PC-3 (cell line): ENCODE measurements at regions not wholly inside any gene's neighbourhood (a gene's known extent, or its start where the extent isn't known, plus 50 kb on each side); places are given as distances from the start of the nearest gene placed in this dataset.

Experiments
- ATAC-seq: fragments of 200-7000 bp; cut with Tn5 transposase; 2 replicates; pipeline ENCODE4 v1.9.1; 2020; ENCODE audit warnings: mild to moderate bottlenecking, moderate library complexity
- BruUV-seq: library from RNA; stranded (reverse); fragments of 400-500 nt; replicated peaks from 2 replicates; lab custom pipeline; 2021; lab: Mats Ljungman, UMichigan
- CTCF ChIA-PET: fragments of 300-600 bp; sonication (Branson Sonifier 250); formaldehyde crosslinking; loops from one replicate; lab custom pipeline; 2022; ENCODE audit warnings: antibody characterized with exemption; lab: Charles Lee
- POLR2A ChIA-PET: fragments of 300-600 bp; sonication (Branson Sonifier 250); formaldehyde crosslinking; loops from one replicate; lab custom pipeline; 2022; ENCODE audit warnings: antibody characterized with exemption; ENCODE audit not compliant: unreplicated experiment; lab: Charles Lee
- DNase-seq: peaks from one replicate; pipeline ENCODE4 v3.0.0-alpha.2; 2015
- H2AFZ ChIP-seq: fragments of 300-600 bp; sonication (generic); 2 replicates; pipeline ENCODE4 v1.6.0; 2016; ENCODE audit warnings: antibody characterized with exemption, low read length
- H3F3A ChIP-seq: fragments of 300-600 bp; sonication (generic); one replicate; pipeline ENCODE4 v1.6.0; 2017; ENCODE audit warnings: antibody characterized with exemption, low read length, control low read depth, mild to moderate bottlenecking; ENCODE audit not compliant: unreplicated experiment
- H3K27ac ChIP-seq: fragments of 300-600 bp; sonication (generic); 2 replicates; pipeline ENCODE4 v1.5.1; 2016; ENCODE audit warnings: mild to moderate bottlenecking, low read length
- H3K27me3 ChIP-seq: fragments of 300-600 bp; sonication (generic); 2 replicates; pipeline ENCODE4 v1.6.1; 2016; ENCODE audit warnings: low read length, mixed read lengths
- H3K36me3 ChIP-seq: fragments of 300-600 bp; sonication (generic); 2 replicates; pipeline ENCODE4 v1.6.1; 2016; ENCODE audit warnings: low read depth, mixed run types, low read length, mixed read lengths
- H3K4me1 ChIP-seq: fragments of 300-600 bp; sonication (generic); 2 replicates; pipeline ENCODE4 v1.5.1; 2016; ENCODE audit warnings: low read length; ENCODE audit not compliant: insufficient read depth
- H3K4me2 ChIP-seq: fragments of 300-600 bp; sonication (generic); 2 replicates; pipeline ENCODE4 v1.6.0; 2016; ENCODE audit warnings: low read length
- H3K4me3 ChIP-seq: fragments of 300-600 bp; sonication (generic); 2 replicates; pipeline ENCODE4 v1.5.1; 2016; ENCODE audit warnings: mild to moderate bottlenecking, low read length, mixed read lengths
- H3K79me2 ChIP-seq: fragments of 300-600 bp; sonication (generic); 2 replicates; pipeline ENCODE4 v1.6.1; 2017; ENCODE audit warnings: low read length, mixed read lengths
- H3K9ac ChIP-seq: fragments of 300-600 bp; sonication (generic); 2 replicates; pipeline ENCODE4 v1.6.0; 2016; ENCODE audit warnings: mild to moderate bottlenecking, low read length
- H3K9me2 ChIP-seq: fragments of 300-600 bp; sonication (generic); replicated peaks from 2 replicates; pipeline ENCODE4 v1.6.1; 2016; ENCODE audit warnings: mixed run types, low read length, mixed read lengths
- H3K9me3 ChIP-seq: fragments of 300-600 bp; sonication (generic); 2 replicates; pipeline ENCODE4 v1.6.1; 2016; ENCODE audit warnings: low read length, mixed read lengths
- H4K20me1 ChIP-seq: fragments of 300-600 bp; sonication (generic); 2 replicates; pipeline ENCODE4 v1.6.1; 2016; ENCODE audit warnings: low read length, mixed read lengths
- EZH2 ChIP-seq: fragments of 300-600 bp; sonication (generic); IDR thresholded peaks from one replicate; pipeline ENCODE4 v1.6.1; 2017; ENCODE audit warnings: antibody characterized with exemption, mild to moderate bottlenecking, low read length; ENCODE audit not compliant: unreplicated experiment
- EZH2phosphoT487 ChIP-seq: fragments of 300-600 bp; sonication (generic); IDR thresholded peaks from 2 replicates; pipeline ENCODE4 v1.6.1; 2018; ENCODE audit warnings: mild to moderate bottlenecking, antibody characterized with exemption, low read length, borderline replicate concordance
- intact Hi-C: fragments of 100-400 bp; cut with micrococcal nuclease; formaldehyde crosslinking; loops from 2 replicates; pipeline ENCODE4 v1.9.0; 2023
- TF ChIP-seq, protein P1 (sequence below): fragments of 300-600 bp; sonication (generic); conservative IDR thresholded peaks from 2 replicates; pipeline ENCODE4 v1.5.1; 2017; ENCODE audit warnings: antibody characterized with exemption, low read depth, mild to moderate bottlenecking, low read length

DNA sequence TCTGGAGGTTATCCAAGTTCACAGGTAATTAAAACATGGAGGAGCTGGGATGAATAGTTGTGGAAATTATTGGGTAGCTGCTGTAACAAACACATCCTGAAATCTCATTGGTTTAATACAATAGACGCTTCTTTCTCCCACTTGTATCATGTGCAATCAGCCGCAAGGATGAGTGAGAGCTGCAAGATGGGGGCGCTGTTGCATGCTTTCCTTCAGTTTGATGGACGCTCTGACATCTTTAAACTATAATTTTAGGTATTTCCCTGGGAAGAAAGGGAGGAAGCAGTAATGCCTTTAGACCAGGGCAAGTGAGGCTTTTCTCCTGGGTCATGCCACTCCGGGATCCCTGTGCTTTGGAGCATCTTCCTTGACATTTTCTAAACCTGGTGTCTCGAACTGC, 178.7 kb downstream of the PAWR start:
- ATAC-seq (no peak), DNase-seq (peak; percentile 38)
- TF ChIP-seq EZH2 (no peak), EZH2phosphoT487 (no peak)
- TF ChIP-seq, protein P1, sequence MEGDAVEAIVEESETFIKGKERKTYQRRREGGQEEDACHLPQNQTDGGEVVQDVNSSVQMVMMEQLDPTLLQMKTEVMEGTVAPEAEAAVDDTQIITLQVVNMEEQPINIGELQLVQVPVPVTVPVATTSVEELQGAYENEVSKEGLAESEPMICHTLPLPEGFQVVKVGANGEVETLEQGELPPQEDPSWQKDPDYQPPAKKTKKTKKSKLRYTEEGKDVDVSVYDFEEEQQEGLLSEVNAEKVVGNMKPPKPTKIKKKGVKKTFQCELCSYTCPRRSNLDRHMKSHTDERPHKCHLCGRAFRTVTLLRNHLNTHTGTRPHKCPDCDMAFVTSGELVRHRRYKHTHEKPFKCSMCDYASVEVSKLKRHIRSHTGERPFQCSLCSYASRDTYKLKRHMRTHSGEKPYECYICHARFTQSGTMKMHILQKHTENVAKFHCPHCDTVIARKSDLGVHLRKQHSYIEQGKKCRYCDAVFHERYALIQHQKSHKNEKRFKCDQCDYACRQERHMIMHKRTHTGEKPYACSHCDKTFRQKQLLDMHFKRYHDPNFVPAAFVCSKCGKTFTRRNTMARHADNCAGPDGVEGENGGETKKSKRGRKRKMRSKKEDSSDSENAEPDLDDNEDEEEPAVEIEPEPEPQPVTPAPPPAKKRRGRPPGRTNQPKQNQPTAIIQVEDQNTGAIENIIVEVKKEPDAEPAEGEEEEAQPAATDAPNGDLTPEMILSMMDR, result peak; percentile 60
- no peak overlapping the region for H3K4me3 ChIP-seq
- BruUV-seq, result no TSS peak
- no peaks in the 10 kb centered on the region for H3K9me3 ChIP-seq
- no peaks in the 10 kb centered on the region for H3K27me3 ChIP-seq
- no peak overlapping the region for H3K27ac ChIP-seq
- H3K4me2 ChIP-seq, result no peak overlapping the region
- no peak overlapping the region for H3K9ac ChIP-seq
- POLR2A ChIA-PET, result no interaction called here
- no peaks in the 10 kb centered on the region for H3K4me1 ChIP-seq
- H3F3A ChIP-seq, result no peaks in the 10 kb centered on the region
- CTCF ChIA-PET, result no interaction called here
- no peaks in the 10 kb centered on the region for H3K9me2 ChIP-seq
- H2AFZ ChIP-seq, result no peak overlapping the region
- H3K79me2 ChIP-seq, result no peaks in the 10 kb centered on the region
- intact Hi-C loops, result no loop called here
- no peaks in the 10 kb centered on the region for H4K20me1 ChIP-seq
- H3K36me3 ChIP-seq, result no peaks in the 10 kb centered on the region

DNA sequence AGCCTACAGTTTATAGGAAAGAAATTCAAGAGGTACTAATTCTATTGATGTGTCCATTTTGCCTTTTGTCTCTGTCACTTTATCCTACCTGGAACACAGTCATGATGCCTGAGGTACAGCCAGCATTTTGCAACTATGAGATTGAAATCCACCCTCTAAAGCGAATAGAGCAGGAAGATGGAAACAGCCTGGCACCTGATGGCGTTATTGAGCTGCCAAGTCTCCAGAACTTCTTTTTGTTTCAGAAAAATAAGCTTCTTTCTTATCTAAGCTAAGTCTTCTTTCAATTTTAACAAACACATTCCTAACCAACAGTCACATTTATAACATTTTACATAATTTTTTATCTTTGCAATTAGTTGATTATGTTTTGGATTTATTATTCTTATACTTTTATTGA, 182.1 kb downstream of the PAWR start:
- Histone ChIP-seq H2AFZ (no peak overlapping the region), H3K4me1 (no peaks in the 10 kb centered on the region), H3K27ac (no peak overlapping the region), H3K36me3 (no peaks in the 10 kb centered on the region), H3K9me3 (no peaks in the 10 kb centered on the region), H3K4me3 (no peak overlapping the region), H3F3A (no peaks in the 10 kb centered on the region), H4K20me1 (no peaks in the 10 kb centered on the region), H3K4me2 (no peak overlapping the region), H3K9ac (no peak overlapping the region), H3K9me2 (no peaks in the 10 kb centered on the region), H3K79me2 (no peaks in the 10 kb centered on the region), H3K27me3 (no peaks in the 10 kb centered on the region)
- intact Hi-C loops, result loop anchor here (2.0 kb wide), 1 partner anchor 38 kb away; no protein-coding TSS in a partner anchor
- POLR2A ChIA-PET, result no interaction called here
- TF ChIP-seq EZH2 (no peak), EZH2phosphoT487 (no peak)
- TF ChIP-seq, protein P1, result peak; percentile 40
- CTCF ChIA-PET, result interaction anchor here (0.6 to 0.8 kb wide), 3 partner anchors 39 to 183 kb away, joined by 3 to 6 read pairs (median 4); no protein-coding TSS in a partner anchor
- BruUV-seq, result no TSS peak
- ATAC-seq, result no peak
- DNase-seq, result peak; percentile 24
